ENCODE measurements at regions not wholly inside any gene's neighbourhood (a gene's known extent, or its start where the extent isn't known, plus 50 kb on each side); places are given as distances from the start of the nearest gene placed in this dataset.
A peak's percentile ranks its signal among the peaks of the same experiment; 100 is the strongest.

DNA sequence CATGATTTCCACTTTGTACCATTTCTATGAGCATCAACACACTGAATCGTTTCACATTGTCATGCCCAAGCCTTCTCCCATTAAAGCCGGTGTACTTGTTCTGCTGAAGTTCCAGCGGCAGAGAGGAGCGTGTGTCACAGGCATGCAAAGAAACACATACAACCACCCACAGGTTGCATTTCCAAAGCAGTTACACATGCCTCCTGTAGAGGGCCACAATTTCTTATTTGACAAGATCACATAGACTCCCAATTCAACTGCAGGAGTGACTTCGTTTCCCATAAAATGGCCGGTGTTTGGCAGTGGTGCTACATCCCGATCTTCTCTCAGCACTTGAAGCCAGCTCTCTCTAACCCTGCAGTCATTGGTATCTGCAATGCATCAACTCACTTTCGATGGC, 992.6 kb downstream of the NLGN4X start:
- no peak for TF ChIP-seq SPI1 (IDR thresholded peaks at IDR 0.05; ENCODE audit: low read depth, low read length)
- no peak for TF ChIP-seq POLR2A (IDR thresholded peaks at IDR 0.05; ENCODE audit: low read depth, low read length)
- TF ChIP-seq PAX5 (IDR thresholded peaks at IDR 0.05; ENCODE audit: insufficient read depth, low read length, severe bottlenecking) = no peak
- no peak for TF ChIP-seq POU2F2 (IDR thresholded peaks at IDR 0.05; ENCODE audit: low read depth, low read length)
- no peak for TF ChIP-seq POLR2AphosphoS5 (IDR thresholded peaks at IDR 0.05; ENCODE audit: low read depth, low read length)
- TF ChIP-seq TAF1 (IDR thresholded peaks at IDR 0.05; ENCODE audit: low read depth, low read length) = no peak
- FAIRE-seq (no peak), DNase-seq (ENCODE audit: insufficient read length, low spot score) (no peak)

DNA sequence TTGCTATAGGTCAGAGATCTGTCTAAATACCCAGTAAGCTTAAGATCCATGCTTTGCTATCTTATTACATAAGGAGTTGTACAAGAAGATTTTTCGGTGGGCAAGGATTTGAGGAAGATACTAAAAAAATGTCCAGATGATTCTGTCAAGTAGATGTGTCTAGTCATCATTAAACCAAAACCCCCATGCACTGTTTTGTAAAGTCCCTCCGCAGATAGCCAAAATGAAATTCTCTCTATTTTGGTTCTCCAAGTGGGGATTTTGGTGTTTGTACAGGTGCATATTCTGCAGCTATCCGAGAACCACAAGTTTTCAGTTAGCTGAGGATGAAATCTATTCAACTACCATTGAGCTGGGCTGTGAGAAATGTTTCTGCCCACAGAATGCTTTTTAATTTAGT, 994.8 kb downstream of the NLGN4X start:
- no peak for FAIRE-seq
- no peak for TF ChIP-seq TAF1 (IDR thresholded peaks at IDR 0.05; ENCODE audit: low read depth, low read length)
- TF ChIP-seq POLR2A (IDR thresholded peaks at IDR 0.05; ENCODE audit: low read depth, low read length) = no peak
- no peak for TF ChIP-seq POU2F2 (IDR thresholded peaks at IDR 0.05; ENCODE audit: low read depth, low read length)
- TF ChIP-seq POLR2AphosphoS5 (IDR thresholded peaks at IDR 0.05; ENCODE audit: low read depth, low read length) = no peak
- TF ChIP-seq PAX5 (IDR thresholded peaks at IDR 0.05; ENCODE audit: insufficient read depth, low read length, severe bottlenecking) = no peak
- no peak for TF ChIP-seq SPI1 (IDR thresholded peaks at IDR 0.05; ENCODE audit: low read depth, low read length)
- no peak for DNase-seq (ENCODE audit: insufficient read length, low spot score)

DNA sequence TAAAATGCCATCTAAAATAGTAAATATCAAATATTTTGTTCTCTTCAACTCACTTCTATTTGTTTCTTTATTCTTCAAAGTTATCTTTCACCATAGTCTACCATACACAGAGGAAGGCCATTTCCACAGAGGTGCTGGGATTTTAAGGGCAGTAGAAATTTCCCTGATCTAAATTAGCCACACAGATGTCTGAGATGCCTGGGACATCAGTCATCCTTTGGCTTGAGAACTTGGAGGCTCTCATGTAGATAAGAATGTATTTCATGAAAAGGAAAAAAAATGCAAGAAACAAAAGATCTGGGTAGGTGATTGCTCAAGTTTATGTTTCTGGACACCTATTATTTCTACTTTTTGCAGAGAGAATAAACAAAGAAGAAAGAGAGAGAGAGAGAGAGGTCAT, 1008.2 kb downstream of the NLGN4X start:
- no peak for DNase-seq (ENCODE audit: insufficient read length, low spot score)
- no peak for TF ChIP-seq TAF1 (IDR thresholded peaks at IDR 0.05; ENCODE audit: low read depth, low read length)
- no peak for TF ChIP-seq POU2F2 (IDR thresholded peaks at IDR 0.05; ENCODE audit: low read depth, low read length)
- no peak for TF ChIP-seq PAX5 (IDR thresholded peaks at IDR 0.05; ENCODE audit: insufficient read depth, low read length, severe bottlenecking)
- TF ChIP-seq SPI1 (IDR thresholded peaks at IDR 0.05; ENCODE audit: low read depth, low read length) = no peak
- TF ChIP-seq POLR2A (IDR thresholded peaks at IDR 0.05; ENCODE audit: low read depth, low read length) = no peak
- no peak for TF ChIP-seq POLR2AphosphoS5 (IDR thresholded peaks at IDR 0.05; ENCODE audit: low read depth, low read length)
- FAIRE-seq = no peak

DNA sequence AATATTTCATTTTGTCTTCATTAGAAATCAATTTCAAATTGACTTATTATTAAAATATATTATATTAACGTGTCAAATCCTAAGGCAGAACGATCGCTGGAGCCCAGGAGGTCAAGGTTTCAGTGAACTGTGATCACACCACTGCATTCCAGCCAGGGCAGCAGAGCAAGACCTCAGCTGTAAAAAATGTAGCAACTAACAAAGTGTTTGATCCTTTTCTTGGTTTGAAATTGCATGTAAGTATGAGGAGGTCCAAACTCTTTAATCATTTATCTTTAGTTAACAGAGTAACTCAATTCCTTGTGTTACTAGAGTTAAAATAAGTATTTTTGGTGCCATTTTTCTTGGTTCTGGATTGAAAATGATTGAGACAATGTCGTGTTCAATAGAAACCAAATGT, 1033.9 kb downstream of the NLGN4X start:
- TF ChIP-seq POLR2A (IDR thresholded peaks at IDR 0.05; ENCODE audit: low read depth, low read length) = no peak
- TF ChIP-seq PAX5 (IDR thresholded peaks at IDR 0.05; ENCODE audit: insufficient read depth, low read length, severe bottlenecking) = no peak
- TF ChIP-seq SPI1 (IDR thresholded peaks at IDR 0.05; ENCODE audit: low read depth, low read length) = no peak
- no peak for TF ChIP-seq POLR2AphosphoS5 (IDR thresholded peaks at IDR 0.05; ENCODE audit: low read depth, low read length)
- TF ChIP-seq POU2F2 (IDR thresholded peaks at IDR 0.05; ENCODE audit: low read depth, low read length) = no peak
- TF ChIP-seq TAF1 (IDR thresholded peaks at IDR 0.05; ENCODE audit: low read depth, low read length) = no peak
- FAIRE-seq = no peak
- DNase-seq (ENCODE audit: insufficient read length, low spot score) = no peak

DNA sequence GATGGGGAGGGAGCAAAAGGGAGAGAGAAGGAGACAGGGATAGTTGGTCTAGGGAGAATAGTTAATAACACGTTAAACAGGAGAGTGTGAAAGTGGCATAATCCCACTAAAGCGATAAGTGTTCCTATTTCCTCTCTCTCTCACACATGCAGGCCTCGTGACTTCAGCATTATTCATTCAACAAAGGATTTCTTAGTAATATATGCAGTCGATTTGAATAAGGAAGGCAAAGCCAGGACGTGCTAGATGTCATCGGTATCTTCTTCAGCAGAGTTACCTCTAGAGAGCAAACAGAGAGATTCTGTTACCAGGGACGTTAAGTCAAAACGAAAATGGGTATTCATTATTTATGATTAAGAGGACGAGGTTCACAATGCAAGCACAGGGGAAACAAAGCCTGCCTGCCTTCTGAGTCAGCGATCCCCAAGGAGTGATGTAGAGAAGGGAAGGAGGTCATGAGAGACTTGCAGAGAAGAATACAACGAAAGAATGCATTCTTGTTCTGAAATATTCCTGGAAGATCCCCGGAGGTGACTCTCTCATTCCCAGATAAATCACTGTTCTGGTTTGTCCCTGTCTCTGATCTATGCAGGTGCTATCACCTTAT, 1048.4 kb downstream of the NLGN4X start:
- TF ChIP-seq PAX5 (IDR thresholded peaks at IDR 0.05; ENCODE audit: insufficient read depth, low read length, severe bottlenecking) (no peak), TAF1 (IDR thresholded peaks at IDR 0.05; ENCODE audit: low read depth, low read length) (no peak), POLR2AphosphoS5 (IDR thresholded peaks at IDR 0.05; ENCODE audit: low read depth, low read length) (no peak), SPI1 (IDR thresholded peaks at IDR 0.05; ENCODE audit: low read depth, low read length) (no peak), POLR2A (IDR thresholded peaks at IDR 0.05; ENCODE audit: low read depth, low read length) (no peak), POU2F2 (IDR thresholded peaks at IDR 0.05; ENCODE audit: low read depth, low read length) (no peak)
- no peak for DNase-seq (ENCODE audit: insufficient read length, low spot score)
- FAIRE-seq = no peak

DNA sequence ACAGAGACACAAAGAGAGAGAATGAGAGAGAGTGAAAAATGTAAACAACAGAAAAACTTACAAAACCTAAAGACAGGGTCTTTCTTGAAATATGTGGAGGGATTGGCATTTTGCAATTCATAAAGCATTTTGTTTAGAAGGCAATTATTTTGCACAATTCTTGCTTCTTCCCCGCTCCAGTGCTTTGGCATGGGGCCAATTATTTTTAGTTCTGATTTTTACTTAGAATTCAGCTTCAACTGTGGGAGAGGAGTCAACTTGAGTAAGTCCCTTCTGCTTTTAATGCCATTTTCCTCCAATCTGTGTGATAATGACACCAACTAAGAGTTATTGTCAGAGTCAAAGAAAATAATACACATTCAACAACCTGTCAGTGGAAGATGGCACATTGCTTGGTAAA, 1051.9 kb downstream of the NLGN4X start:
- FAIRE-seq = no peak

DNA sequence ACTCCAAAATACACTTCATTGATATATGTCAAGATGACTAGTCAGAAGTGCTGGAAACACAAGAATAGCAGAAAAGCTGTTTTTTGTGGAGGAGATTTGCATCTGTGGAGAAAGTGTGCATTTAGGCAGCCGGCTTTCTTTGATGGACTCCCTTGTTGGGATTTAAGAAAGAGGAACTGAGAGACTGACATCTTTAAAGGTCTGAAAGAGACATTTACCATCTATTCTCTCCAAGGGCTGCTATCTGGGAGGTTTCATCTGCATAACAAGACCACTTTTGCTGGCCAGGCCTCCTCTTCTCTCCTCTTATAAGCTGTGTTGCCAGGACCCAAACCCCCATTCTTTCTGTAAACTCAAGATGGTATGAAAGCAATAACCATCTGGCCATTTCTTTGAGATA, 1065.0 kb downstream of the NLGN4X start:
- FAIRE-seq (no peak), DNase-seq (ENCODE audit: insufficient read length, low spot score) (no peak)
- TF ChIP-seq PAX5 (IDR thresholded peaks at IDR 0.05; ENCODE audit: insufficient read depth, low read length, severe bottlenecking) (no peak), SPI1 (IDR thresholded peaks at IDR 0.05; ENCODE audit: low read depth, low read length) (peak; percentile 85), POLR2AphosphoS5 (IDR thresholded peaks at IDR 0.05; ENCODE audit: low read depth, low read length) (no peak), POU2F2 (IDR thresholded peaks at IDR 0.05; ENCODE audit: low read depth, low read length) (no peak), TAF1 (IDR thresholded peaks at IDR 0.05; ENCODE audit: low read depth, low read length) (no peak)

More for the DNA sequence above, 1051.9 kb downstream of the NLGN4X start:
- no peak for DNase-seq (ENCODE audit: insufficient read length, low spot score)
- TF ChIP-seq POU2F2 (IDR thresholded peaks at IDR 0.05; ENCODE audit: low read depth, low read length) = no peak
- no peak for TF ChIP-seq PAX5 (IDR thresholded peaks at IDR 0.05; ENCODE audit: insufficient read depth, low read length, severe bottlenecking)
- TF ChIP-seq POLR2AphosphoS5 (IDR thresholded peaks at IDR 0.05; ENCODE audit: low read depth, low read length) = no peak
- no peak for TF ChIP-seq TAF1 (IDR thresholded peaks at IDR 0.05; ENCODE audit: low read depth, low read length)
- TF ChIP-seq SPI1 (IDR thresholded peaks at IDR 0.05; ENCODE audit: low read depth, low read length) = no peak
- no peak for TF ChIP-seq POLR2A (IDR thresholded peaks at IDR 0.05; ENCODE audit: low read depth, low read length)

DNA sequence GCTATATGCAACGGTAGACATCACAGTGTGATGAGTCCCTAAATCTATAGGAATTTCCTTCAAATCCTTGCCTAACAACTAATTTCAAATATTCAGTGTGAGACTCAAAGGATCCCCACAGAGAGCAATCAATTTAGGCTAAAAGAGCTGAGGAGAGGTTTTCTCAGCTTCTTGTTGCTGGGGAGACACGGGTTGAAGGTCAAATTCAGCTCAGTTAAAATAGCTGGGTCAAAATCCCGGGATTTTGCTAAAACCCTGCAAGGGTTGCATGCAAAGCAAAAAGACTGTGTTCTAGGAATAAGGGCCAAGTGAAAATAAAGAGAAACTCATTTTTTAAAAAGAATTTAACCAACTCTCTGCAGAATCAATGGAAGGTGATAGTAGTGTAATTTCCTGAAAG, 1073.4 kb downstream of the NLGN4X start:
- FAIRE-seq (no peak), DNase-seq (ENCODE audit: insufficient read length, low spot score) (no peak)
- TF ChIP-seq SPI1 (IDR thresholded peaks at IDR 0.05; ENCODE audit: low read depth, low read length) (no peak), POU2F2 (IDR thresholded peaks at IDR 0.05; ENCODE audit: low read depth, low read length) (no peak), PAX5 (IDR thresholded peaks at IDR 0.05; ENCODE audit: insufficient read depth, low read length, severe bottlenecking) (no peak), TAF1 (IDR thresholded peaks at IDR 0.05; ENCODE audit: low read depth, low read length) (no peak), POLR2A (IDR thresholded peaks at IDR 0.05; ENCODE audit: low read depth, low read length) (no peak), POLR2AphosphoS5 (IDR thresholded peaks at IDR 0.05; ENCODE audit: low read depth, low read length) (no peak)

DNA sequence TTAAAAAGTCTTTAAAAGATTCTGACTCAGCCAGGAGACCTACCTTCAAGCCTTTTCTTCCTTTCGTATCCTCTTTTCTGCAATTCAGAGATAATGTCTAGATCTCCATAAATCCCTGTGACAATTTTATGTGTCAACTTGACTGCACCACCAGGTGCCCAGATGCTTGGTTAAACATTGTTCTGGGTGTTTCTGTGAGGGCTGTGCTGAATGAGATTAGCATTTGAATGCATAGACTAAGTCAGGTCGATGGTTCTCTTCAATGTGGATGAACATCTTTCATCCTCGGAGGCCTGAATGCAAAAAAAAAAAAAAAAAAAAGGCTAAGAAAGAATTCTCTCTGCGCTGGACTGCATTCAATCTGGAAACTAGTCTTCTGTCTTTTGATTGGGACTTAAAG, 1082.7 kb downstream of the NLGN4X start:
- DNase-seq (ENCODE audit: insufficient read length, low spot score) (no peak), FAIRE-seq (no peak)
- TF ChIP-seq POLR2AphosphoS5 (IDR thresholded peaks at IDR 0.05; ENCODE audit: low read depth, low read length) (no peak), POU2F2 (IDR thresholded peaks at IDR 0.05; ENCODE audit: low read depth, low read length) (no peak), SPI1 (IDR thresholded peaks at IDR 0.05; ENCODE audit: low read depth, low read length) (no peak), PAX5 (IDR thresholded peaks at IDR 0.05; ENCODE audit: insufficient read depth, low read length, severe bottlenecking) (no peak), TAF1 (IDR thresholded peaks at IDR 0.05; ENCODE audit: low read depth, low read length) (no peak), POLR2A (IDR thresholded peaks at IDR 0.05; ENCODE audit: low read depth, low read length) (no peak)

DNA sequence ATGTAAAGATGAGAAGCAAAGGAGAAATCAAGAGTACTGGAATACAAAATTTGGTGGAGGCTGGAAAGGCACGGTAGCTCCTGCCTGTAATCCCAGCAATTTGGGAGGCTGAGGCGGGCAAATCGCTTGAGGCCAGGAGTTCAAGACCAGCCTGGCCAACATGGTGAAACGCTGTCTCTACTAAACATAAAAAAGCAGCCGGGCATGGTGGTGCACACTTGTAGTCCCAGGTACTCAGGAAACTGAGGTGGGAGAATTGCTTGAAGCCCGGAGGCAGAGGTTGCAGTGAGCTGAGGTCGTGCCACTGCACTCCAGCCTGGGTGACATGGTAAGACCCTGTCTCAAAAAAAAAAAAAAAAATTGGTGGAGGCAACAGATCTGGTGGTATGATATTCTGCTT, 1086.0 kb downstream of the NLGN4X start:
- FAIRE-seq (no peak), DNase-seq (ENCODE audit: insufficient read length, low spot score) (no peak)
- TF ChIP-seq POU2F2 (IDR thresholded peaks at IDR 0.05; ENCODE audit: low read depth, low read length) (no peak), TAF1 (IDR thresholded peaks at IDR 0.05; ENCODE audit: low read depth, low read length) (no peak), SPI1 (IDR thresholded peaks at IDR 0.05; ENCODE audit: low read depth, low read length) (no peak), PAX5 (IDR thresholded peaks at IDR 0.05; ENCODE audit: insufficient read depth, low read length, severe bottlenecking) (no peak), POLR2A (IDR thresholded peaks at IDR 0.05; ENCODE audit: low read depth, low read length) (no peak)

Data from GM12891 (cell line).